ENCODE measurements at regions not wholly inside any gene's neighbourhood (a gene's known extent, or its start where the extent isn't known, plus 50 kb on each side); places are given as distances from the start of the nearest gene placed in this dataset.

GRCh38 chr11:119552106-119552485 is 129.1 kb upstream of the THY1 start:
- H3K4me1 Mint-ChIP-seq (ENCODE audit: low read depth), result no peaks in the 10 kb centered on the region
- peaks cover 9% of the 10 kb centered on the region for H3K9me3 Mint-ChIP-seq (ENCODE audit: low read depth)
- no peak for DNase-seq (ENCODE audit: low spot score)
- H3K27ac Mint-ChIP-seq (ENCODE audit: unreplicated experiment), result no peak overlapping the region
- peaks cover 5% of the 10 kb centered on the region for H3K36me3 Mint-ChIP-seq (ENCODE audit: low read depth)
- H3K27me3 Mint-ChIP-seq (ENCODE audit: low read depth), result peaks cover 5% of the 10 kb centered on the region
- TF ChIP-seq CTCF (IDR thresholded peaks at IDR 0.05), result no peak
- H3K4me3 Mint-ChIP-seq (ENCODE audit: unreplicated experiment), result no peak overlapping the region

GRCh38 chr11:119551420-119552105 is 128.6 kb upstream of the THY1 start:
- Mint-ChIP-seq H3K4me1 (ENCODE audit: low read depth) (no peaks in the 10 kb centered on the region), H3K9me3 (ENCODE audit: low read depth) (peaks cover 6% of the 10 kb centered on the region), H3K36me3 (ENCODE audit: low read depth) (peaks cover 4% of the 10 kb centered on the region), H3K27me3 (ENCODE audit: low read depth) (peaks cover 5% of the 10 kb centered on the region), H3K27ac (ENCODE audit: unreplicated experiment) (no peak overlapping the region), H3K4me3 (ENCODE audit: unreplicated experiment) (no peak overlapping the region)
- DNase-seq (ENCODE audit: low spot score), result no peak
- no peak for TF ChIP-seq CTCF (IDR thresholded peaks at IDR 0.05)

GRCh38 chr11:119550053-119550752 is 127.2 kb upstream of the THY1 start:
- Mint-ChIP-seq H3K36me3 (ENCODE audit: low read depth) (no peaks in the 10 kb centered on the region), H3K27ac (ENCODE audit: unreplicated experiment) (no peak overlapping the region), H3K27me3 (ENCODE audit: low read depth) (peaks cover under 1% of the 10 kb centered on the region), H3K9me3 (ENCODE audit: low read depth) (no peaks in the 10 kb centered on the region), H3K4me1 (ENCODE audit: low read depth) (no peaks in the 10 kb centered on the region), H3K4me3 (ENCODE audit: unreplicated experiment) (no peak overlapping the region)
- no peak for DNase-seq (ENCODE audit: low spot score)
- TF ChIP-seq CTCF (IDR thresholded peaks at IDR 0.05), result no peak

GRCh38 chr11:119547511-119547910 is 124.5 kb upstream of the THY1 start:
- H3K9me3 Mint-ChIP-seq (ENCODE audit: low read depth), result no peaks in the 10 kb centered on the region
- TF ChIP-seq CTCF (IDR thresholded peaks at IDR 0.05), result no peak
- no peaks in the 10 kb centered on the region for H3K36me3 Mint-ChIP-seq (ENCODE audit: low read depth)
- no peak overlapping the region for H3K4me3 Mint-ChIP-seq (ENCODE audit: unreplicated experiment)
- H3K27me3 Mint-ChIP-seq (ENCODE audit: low read depth), result peaks cover 16% of the 10 kb centered on the region
- H3K4me1 Mint-ChIP-seq (ENCODE audit: low read depth), result no peaks in the 10 kb centered on the region
- DNase-seq (ENCODE audit: low spot score), result no peak
- no peak overlapping the region for H3K27ac Mint-ChIP-seq (ENCODE audit: unreplicated experiment)

GRCh38 chr11:119545978-119546915 is 123.3 kb upstream of the THY1 start:
- no peaks in the 10 kb centered on the region for H3K4me1 Mint-ChIP-seq (ENCODE audit: low read depth)

More at GRCh38 chr11:119545978-119546915, 123.3 kb upstream of the THY1 start:
- no peak for DNase-seq (ENCODE audit: low spot score)
- Mint-ChIP-seq H3K27ac (ENCODE audit: unreplicated experiment) (no peak overlapping the region), H3K4me3 (ENCODE audit: unreplicated experiment) (no peak overlapping the region), H3K27me3 (ENCODE audit: low read depth) (peaks cover 23% of the 10 kb centered on the region), H3K9me3 (ENCODE audit: low read depth) (no peaks in the 10 kb centered on the region), H3K36me3 (ENCODE audit: low read depth) (no peaks in the 10 kb centered on the region)
- no peak for TF ChIP-seq CTCF (IDR thresholded peaks at IDR 0.05)

Data from chondrocyte (in vitro differentiated cells).